Lower leg skin (tissue), 3 donors: ENCODE measurements at regions not wholly inside any gene's neighbourhood (a gene's known extent, or its start where the extent isn't known, plus 50 kb on each side); places are given as distances from the start of the nearest gene placed in this dataset.

ENCODE experiments used
- CTCF ChIP-seq, 3 donors: fragments of 450-650 bp; IDR thresholded peaks; one replicate each; pipeline ENCODE4 v1.5.1; 2016; ENCODE audit warnings: antibody characterized with exemption in 3 of 3, mild to moderate bottlenecking in 3 of 3, moderate library complexity in 2 of 3
- POLR2A ChIP-seq, 2 donors: fragments of 450-650 bp; IDR thresholded peaks; one replicate each; pipeline ENCODE4 v1.6.1; 2016 to 2017; ENCODE audit warnings: antibody characterized with exemption in 2 of 2, mild to moderate bottlenecking in 1 of 2, moderate library complexity in 1 of 2

DNA sequence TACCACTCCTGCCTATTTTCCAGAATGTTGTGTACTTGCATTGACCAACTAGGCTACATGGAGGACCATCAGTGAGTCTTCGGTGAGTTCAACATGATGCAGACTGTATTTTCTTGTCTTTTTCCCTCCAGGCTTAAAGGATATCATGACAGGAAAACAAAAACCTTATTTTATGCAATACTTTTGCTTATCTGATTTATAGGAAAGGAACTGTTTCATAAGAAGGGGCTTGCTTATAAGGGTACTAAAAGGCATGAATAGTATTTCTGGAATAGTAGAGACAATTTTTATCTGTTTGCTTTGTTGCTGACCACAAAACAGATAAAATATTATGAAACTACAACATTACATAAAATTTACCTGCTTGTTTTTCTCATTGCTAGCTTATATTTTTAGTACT is 374.7 kb downstream of the KLF5 start:
- no peak for TF ChIP-seq CTCF (IDR thresholded peaks at IDR 0.05)
- TF ChIP-seq POLR2A (IDR thresholded peaks at IDR 0.05), result no peak
